Hypothalamus (tissue), 51 donors: ENCODE measurements at regions not wholly inside any gene's neighbourhood (a gene's known extent, or its start where the extent isn't known, plus 50 kb on each side); places are given as distances from the start of the nearest gene placed in this dataset.

Experiments used
- DNase-seq, 51 donors: peaks; one replicate each; lab custom pipeline; 2025; lab: John Stamatoyannopoulos, UW

DNA sequence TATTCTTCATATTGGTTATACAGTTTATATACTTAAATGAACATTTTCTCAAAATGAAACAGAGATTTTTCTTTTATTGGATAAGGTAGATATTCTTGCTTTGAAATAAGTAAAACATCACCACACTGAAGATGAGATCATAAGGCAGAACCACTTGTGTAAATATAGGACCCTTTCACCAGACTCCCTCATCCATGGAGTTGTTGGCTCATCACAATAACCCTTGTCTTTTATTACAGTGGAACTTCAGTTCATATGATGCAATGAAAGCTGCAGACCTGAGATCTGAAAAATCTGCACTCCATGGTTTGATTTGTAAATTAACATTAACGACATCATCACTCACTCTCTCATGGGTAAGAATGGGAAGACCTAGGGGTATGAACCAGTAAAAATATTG is 51.9 kb upstream of the DBX2 start:
- no peak for DNase-seq

DNA sequence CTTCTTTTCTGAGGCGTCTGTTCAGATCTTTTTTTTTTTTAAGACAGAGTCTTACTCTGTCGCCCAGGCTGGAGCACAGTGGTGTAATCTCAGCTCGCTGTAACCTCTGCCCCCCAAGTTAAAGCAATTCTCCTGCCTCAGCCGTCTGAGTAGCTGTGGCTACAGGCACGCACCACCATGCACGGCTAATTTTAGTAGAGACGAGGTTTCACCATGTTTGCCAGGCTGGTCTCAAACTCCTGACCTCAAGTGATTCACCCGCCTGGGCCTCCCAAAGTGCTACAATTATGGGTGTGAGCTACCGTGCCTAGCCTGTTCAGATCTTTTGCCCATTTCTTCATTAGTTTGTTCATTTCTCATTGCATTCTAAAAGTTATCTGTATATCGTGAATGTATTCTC is 55.1 kb upstream of the DBX2 start:
- no peak for DNase-seq

DNA sequence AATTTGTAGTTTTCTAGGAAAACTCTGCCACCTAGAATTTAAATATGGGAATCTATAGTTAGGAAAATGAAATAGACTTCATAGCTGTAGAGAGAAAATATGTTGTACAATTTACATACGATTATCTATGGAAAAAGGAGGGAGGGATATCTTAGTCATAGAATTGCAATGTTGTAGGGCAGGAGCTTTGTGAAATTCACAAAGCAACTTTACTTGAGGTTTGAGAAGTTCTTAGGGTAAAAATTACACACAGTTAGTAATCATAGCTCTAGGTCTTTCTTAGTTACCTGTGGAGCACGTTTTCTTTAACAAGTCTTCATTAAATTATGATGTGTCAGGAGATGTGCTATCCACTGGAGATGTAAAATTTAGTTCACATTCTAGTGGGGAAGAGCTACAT is 61.4 kb upstream of the DBX2 start:
- DNase-seq: no peak

DNA sequence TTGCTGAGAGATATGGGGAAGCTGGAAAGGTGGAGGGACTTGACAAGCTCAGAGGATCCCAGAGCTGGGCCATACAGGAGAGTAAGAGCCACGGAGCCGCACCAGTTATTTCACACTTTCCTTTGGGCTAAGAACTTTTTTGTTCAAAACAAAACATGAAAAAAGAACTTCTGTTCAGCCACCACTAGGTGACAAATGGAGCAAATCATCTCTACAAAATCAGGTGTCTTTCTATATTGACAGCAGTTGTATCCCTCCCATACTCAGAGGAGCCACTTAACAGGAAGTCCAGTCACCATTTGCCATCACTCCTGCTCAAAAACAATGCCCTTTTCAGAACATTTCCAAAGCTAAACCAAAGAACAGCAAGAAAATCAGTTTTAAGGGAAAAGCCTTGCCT is 70.3 kb upstream of the DBX2 start:
- DNase-seq: no peak

DNA sequence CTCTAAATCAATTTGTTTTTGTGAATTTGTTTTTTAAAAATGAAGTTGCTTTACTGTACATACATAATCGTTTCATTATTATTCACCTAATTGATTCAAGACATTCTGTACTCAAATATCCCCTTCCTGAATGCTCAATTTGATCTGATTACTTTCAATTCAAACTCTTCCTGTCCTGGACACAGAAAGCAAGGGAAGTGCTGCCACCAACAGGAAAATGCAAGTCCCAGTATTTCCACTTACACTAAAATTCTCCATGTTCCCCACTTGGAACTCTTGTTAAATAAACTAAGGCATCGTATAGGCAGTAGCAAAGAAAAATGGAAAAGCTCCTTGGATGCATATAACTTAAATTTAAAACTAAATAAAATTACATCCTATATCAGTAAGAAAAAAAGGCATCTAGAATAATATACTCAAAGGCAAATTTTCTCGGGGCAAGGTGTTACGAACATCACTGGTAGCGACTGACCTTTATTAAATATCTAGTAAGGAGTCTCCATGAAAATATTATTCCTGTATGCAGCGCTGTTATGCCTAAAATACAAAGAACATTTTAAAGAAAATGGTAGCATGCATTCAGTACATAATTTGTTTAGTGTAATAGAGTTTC is 72.0 kb upstream of the DBX2 start:
- peak in 10 of 51 donors; percentile 0 to 20 (median 6) for DNase-seq

DNA sequence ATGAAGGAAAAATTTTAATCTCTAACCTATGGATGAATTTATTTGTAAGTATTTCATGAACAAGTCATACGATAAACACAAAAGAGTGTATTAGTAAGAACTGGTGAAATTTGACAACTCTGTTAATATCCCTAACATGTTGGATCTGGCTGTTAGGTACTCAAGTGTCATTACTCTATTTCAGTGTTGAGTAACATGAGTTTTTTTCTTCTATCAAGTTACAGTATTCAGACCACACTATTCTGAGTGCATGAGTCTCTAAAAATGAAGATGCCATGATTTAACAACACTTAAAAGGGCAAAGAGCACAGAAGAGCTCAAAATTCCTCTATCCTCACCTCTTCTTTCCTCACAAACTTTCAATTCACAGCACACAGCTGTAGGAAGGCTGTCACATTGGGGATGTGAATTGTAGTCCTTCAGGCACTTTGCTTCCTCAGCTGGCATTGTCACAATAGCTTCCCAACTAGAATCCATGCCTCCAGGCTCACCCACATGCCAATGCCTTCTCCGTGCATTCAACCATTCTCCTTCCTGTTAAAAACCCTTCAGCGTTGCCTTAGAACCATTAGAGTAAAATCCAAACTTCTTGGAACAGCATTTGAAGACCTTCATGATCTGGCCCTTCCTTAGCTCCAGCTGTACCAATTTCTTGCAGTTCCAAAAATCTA is 73.7 kb upstream of the DBX2 start:
- no peak for DNase-seq

DNA sequence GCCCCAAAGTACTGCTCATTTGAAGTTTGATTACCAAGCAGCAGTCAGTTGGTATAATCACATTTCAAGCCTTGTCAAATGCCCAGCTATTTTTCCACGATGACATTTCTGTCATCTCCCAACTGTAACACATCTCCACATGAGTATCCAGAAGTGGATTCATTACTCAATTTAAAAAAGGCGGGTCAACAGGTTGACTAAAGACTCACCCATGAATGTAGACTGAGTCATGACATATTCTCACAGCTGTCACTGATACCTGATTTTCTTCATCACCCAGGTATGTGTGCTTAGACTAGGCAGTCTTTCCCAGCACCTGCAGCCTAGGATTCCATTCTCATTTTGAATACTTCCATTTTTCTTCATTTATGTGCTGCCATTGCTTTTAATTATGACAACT is 75.1 kb upstream of the DBX2 start:
- DNase-seq: no peak

DNA sequence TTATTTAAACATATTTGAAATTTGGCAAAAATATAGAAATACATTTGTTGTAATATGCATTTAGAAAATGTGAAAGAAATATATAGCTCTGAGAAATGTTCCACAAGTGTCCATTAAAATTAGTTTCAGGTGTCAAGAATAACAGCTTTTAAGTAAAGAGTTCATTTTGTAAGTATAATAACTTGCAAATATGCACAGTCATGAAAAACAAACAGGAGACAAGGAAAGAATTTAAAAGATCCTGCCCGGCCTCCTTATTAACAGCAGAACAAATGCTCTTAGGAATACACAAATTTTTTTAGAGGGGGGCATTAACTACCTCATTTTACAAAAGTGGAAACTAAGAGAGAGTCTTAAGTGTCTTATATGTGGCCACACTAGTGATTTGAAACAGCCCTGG is 77.7 kb upstream of the DBX2 start:
- no peak for DNase-seq

DNA sequence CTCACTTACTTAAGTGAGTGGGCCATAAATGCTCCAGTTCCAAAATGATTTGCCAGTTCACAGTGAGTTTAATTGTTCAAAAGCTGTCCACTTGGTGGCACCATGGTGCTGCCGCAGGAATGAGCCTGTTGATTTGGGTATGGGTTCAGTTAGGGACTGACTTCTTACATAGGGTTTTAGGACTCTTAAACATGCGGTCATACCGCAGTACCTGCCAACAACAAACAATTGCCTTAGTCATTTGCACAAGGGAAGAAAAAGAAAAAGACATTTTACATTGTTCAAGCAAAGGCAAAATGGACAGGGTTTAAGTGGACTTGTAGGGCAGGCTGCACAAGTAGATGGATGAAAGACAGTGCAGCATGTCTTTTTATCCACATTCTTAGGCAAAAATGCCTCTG is 80.0 kb upstream of the DBX2 start:
- DNase-seq: peak in 28 of 51 donors; percentile 1 to 74 (median 14)

DNA sequence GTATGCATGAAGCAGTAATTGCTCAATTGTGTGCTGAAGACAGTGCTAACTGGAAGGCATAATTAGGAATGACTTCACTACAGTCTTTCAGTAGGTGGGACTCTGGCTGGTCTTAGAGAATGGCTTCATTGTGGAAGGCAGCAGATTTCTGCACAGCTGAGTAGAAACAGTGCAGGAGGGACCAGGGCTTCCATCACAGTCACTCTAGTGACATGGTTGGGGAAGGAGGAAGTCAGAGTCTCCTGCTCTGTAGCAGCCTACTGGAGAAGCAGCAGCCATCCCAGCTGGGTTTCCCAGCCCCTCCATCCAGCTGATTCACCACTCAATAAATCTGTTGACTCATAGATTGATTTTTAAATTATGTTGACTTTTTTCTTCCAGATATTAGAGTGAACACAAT is 80.6 kb upstream of the DBX2 start:
- DNase-seq: peak in 1 of 51 donors; percentile 0

DNA sequence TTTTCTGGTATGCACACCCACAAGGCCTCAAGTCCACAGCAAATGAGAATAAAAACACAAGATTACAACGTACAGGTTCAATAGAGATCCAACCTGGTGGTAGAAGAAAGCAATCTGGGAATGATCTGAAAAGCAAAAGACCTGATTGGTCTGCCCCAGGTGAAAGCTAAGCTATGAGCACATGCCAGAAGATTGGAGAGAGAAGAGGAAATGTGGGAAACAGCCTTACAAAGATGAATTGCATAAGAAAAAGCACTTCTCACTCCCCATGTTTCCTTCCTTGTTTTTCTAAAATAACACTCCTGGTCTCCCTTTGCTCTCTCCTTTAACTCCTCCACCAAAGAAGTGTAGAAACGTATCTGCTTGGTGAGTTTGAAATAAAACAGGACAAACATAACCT is 77.3 kb upstream of the ANO6 start:
- no peak for DNase-seq

DNA sequence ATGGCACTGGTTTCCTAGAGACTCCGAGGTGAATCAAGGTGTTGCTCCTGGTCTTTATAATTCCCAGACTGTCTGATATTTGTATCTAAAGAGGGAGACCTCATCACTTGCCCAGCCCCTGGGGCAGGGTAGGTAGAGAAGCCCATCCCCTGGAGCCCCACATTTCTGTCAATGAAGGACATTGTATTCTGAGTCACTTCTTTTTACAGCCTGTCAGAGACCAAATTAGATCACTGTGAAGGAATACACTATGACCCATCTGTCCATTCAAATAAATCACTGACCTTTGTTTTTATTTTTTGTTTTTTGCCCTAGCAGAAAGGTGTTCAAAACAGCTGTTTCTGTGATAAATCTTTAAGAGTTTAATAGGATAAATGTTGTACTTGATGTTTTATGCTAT is 67.9 kb upstream of the ANO6 start:
- DNase-seq: no peak

DNA sequence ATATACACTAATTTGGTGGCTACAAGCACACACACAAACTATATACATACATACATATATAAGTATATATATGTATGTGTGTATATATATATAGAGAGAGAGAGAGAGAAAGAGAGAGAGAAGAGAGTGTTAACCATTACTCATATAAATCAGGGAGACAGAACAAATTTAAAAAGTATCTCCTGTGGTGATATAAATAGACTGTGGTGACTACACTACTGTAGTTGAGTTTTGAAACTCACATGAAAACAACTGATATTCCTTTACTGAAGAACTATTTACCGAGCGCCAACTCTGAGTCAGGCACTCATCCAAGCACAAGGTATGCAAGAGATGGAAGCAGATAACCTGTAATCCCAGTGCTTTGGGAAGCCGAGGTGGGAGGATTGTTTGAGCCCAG is 67.3 kb upstream of the ANO6 start:
- DNase-seq: no peak

DNA sequence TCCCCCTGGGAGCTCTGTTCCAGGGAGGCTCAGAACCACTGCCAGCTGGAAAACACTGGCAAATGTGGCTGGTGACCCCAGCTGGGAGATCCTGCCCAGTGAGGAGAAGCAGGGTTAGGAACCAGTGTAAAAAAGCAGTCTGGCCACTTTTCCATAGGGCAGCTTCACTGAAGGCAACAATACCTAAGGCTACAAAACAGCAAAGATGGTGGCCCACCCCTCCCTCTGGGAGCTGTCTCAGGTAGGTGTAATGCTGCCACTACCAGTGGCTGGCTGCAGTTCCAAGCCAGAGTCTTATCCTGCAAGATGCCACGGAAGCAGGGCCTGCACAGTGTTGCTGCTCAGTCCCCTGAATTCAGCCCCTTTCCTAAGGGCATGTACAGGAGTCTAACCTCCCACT is 50.6 kb upstream of the ANO6 start:
- DNase-seq: no peak

DNA sequence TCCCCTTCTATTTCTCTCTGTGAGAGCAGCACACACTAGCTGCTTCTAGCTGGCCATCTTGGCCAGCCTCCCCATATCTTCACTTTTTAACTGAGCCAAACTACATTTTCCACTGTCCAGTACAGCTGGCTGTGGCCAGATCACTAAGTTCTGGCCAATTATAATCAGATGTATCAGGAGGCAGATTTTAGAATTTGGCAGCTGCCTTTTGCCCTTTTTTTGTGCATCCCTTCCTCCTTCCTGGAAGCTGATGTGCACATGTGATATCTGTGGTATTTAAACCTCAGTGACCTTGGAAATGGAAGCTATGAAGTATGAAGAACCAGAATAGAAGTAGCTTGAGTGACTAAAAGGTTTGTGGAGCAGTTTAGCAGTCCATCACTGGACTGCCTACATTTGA is 49.8 kb upstream of the ANO6 start:
- DNase-seq: no peak
